ENCODE measurements at regions not wholly inside any gene's neighbourhood (a gene's known extent, or its start where the extent isn't known, plus 50 kb on each side); places are given as distances from the start of the nearest gene placed in this dataset.

DNA sequence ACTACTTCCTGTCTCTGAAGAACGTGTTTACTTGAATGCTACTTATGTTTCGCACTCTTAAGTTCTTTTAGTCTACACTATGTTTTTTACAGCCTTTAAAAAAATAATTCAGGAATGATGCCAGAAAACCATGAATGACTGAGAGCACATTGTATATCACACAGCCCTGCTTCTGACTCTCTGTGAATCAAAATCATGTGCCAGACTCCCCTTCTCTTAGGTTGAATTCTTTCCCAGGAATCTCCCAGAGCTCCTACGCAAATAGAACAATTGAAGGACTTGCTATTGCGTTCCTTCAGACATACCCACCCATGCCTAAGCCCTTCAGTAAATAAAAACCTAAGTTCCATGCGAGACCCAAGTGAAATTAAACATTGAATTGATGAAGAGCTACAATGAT, 782.0 kb upstream of the ALCAM start:
- peak in 2 of 5 donors; percentile 10 to 33 for DNase-seq
- intact Hi-C loops (cut with DNase I), result no loop called here
- Histone ChIP-seq H3K9me3 (ENCODE audit: control insufficient read depth in 2 of 3, insufficient read depth in 1 of 3, low read length in 3 of 3) (no peaks in the 10 kb centered on the region), H3K4me3 (ENCODE audit: low read length in 3 of 3) (no peak overlapping the region), H3K27ac (ENCODE audit: low read depth in 2 of 2, low read length in 2 of 2) (no peak overlapping the region), H3K27me3 (ENCODE audit: control insufficient read depth, insufficient read depth, low read length) (no peaks in the 10 kb centered on the region), H3K36me3 (ENCODE audit: control insufficient read depth in 2 of 3, insufficient read depth in 3 of 3, low read length in 3 of 3) (no peaks in the 10 kb centered on the region), H3K4me1 (ENCODE audit: control insufficient read depth in 2 of 3, insufficient read depth in 2 of 3, low read depth in 1 of 3, low read length in 3 of 3) (no peaks in the 10 kb centered on the region), H3K9ac (ENCODE audit: low read length in 3 of 3) (no peak overlapping the region)
- TF ChIP-seq, protein P1, sequence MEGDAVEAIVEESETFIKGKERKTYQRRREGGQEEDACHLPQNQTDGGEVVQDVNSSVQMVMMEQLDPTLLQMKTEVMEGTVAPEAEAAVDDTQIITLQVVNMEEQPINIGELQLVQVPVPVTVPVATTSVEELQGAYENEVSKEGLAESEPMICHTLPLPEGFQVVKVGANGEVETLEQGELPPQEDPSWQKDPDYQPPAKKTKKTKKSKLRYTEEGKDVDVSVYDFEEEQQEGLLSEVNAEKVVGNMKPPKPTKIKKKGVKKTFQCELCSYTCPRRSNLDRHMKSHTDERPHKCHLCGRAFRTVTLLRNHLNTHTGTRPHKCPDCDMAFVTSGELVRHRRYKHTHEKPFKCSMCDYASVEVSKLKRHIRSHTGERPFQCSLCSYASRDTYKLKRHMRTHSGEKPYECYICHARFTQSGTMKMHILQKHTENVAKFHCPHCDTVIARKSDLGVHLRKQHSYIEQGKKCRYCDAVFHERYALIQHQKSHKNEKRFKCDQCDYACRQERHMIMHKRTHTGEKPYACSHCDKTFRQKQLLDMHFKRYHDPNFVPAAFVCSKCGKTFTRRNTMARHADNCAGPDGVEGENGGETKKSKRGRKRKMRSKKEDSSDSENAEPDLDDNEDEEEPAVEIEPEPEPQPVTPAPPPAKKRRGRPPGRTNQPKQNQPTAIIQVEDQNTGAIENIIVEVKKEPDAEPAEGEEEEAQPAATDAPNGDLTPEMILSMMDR (IDR thresholded peaks at IDR 0.05; ENCODE audit: borderline replicate concordance, extremely low read depth, insufficient read depth), result no peak
- no peak for FAIRE-seq

DNA sequence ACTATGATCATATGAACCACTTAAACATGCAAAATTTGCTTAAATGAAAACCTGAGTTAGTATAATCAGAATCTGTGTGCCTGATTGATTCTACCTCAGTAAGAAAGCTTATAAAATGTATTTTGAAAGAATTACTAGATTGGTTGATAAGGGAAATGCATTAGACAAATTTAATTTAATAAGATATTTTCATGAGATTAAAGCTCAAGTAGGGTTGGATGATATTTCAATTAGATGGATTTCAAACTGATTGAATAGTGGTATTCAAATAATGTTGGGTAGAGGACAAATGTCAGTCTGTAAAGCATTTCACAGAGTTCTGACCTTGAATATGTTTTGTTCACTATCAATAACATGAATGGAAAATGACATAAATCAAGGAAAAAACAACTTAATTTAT, 780.4 kb upstream of the ALCAM start:
- Histone ChIP-seq H3K4me3 (ENCODE audit: low read length in 3 of 3) (no peak overlapping the region), H3K27ac (ENCODE audit: low read depth in 2 of 2, low read length in 2 of 2) (no peak overlapping the region), H3K9me3 (ENCODE audit: control insufficient read depth in 2 of 3, insufficient read depth in 1 of 3, low read length in 3 of 3) (no peaks in the 10 kb centered on the region), H3K9ac (ENCODE audit: low read length in 3 of 3) (no peak overlapping the region), H3K27me3 (ENCODE audit: control insufficient read depth, insufficient read depth, low read length) (no peaks in the 10 kb centered on the region), H3K4me1 (ENCODE audit: control insufficient read depth in 2 of 3, insufficient read depth in 2 of 3, low read depth in 1 of 3, low read length in 3 of 3) (no peaks in the 10 kb centered on the region), H3K36me3 (ENCODE audit: control insufficient read depth in 2 of 3, insufficient read depth in 3 of 3, low read length in 3 of 3) (no peaks in the 10 kb centered on the region)
- DNase-seq (no peak), FAIRE-seq (no peak)
- intact Hi-C loops (cut with DNase I), result no loop called here
- TF ChIP-seq, protein P1 (IDR thresholded peaks at IDR 0.05; ENCODE audit: borderline replicate concordance, extremely low read depth, insufficient read depth), result no peak

DNA sequence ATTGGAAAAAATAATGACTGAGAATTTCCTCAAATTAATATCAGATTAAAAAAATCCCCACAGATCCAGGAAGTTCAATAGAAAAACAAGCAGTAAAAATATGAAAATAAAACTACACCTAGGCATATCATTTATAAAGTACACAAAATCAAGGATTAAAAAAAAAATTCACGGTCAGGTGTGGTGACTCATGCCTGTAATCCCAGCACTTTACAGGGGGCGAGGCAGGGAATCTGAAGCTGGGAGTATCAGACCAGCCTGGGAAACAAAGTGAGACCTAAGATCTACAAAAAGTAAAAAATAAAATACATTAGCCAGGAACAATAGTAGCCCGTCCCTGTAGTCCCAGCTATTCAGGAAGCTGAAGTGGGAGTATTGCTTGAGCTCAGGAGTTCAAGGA, 778.3 kb upstream of the ALCAM start:
- Histone ChIP-seq H3K9ac (ENCODE audit: low read length in 3 of 3) (no peak overlapping the region), H3K4me1 (ENCODE audit: control insufficient read depth in 2 of 3, insufficient read depth in 2 of 3, low read depth in 1 of 3, low read length in 3 of 3) (no peaks in the 10 kb centered on the region), H3K4me3 (ENCODE audit: low read length in 3 of 3) (no peak overlapping the region), H3K9me3 (ENCODE audit: control insufficient read depth in 2 of 3, insufficient read depth in 1 of 3, low read length in 3 of 3) (no peaks in the 10 kb centered on the region), H3K27me3 (ENCODE audit: control insufficient read depth, insufficient read depth, low read length) (no peaks in the 10 kb centered on the region), H3K36me3 (ENCODE audit: control insufficient read depth in 2 of 3, insufficient read depth in 3 of 3, low read length in 3 of 3) (no peaks in the 10 kb centered on the region), H3K27ac (ENCODE audit: low read depth in 2 of 2, low read length in 2 of 2) (no peak overlapping the region)
- FAIRE-seq (no peak), DNase-seq (no peak)
- TF ChIP-seq, protein P1 (IDR thresholded peaks at IDR 0.05; ENCODE audit: borderline replicate concordance, extremely low read depth, insufficient read depth), result no peak
- intact Hi-C loops (cut with DNase I), result no loop called here

DNA sequence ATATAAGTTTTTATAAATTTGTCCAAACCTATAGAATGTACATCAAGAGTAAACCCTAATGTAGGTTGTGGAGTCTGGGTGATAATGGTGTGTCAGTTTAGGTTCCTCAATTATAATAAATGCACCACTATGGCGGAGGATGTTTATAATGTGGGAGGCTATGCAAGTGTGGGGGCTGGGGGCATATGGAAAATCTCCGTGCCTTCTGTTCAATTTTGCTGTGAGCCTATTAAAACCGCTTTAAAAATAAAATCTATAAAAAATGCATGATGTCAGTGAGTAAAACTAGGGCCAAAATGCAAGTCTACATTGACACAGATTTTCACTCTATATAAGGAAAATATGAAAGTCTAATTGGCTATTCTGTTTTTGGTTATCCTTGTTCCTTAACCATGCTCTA, 774.9 kb upstream of the ALCAM start:
- intact Hi-C loops (cut with DNase I), result no loop called here
- TF ChIP-seq, protein P1 (IDR thresholded peaks at IDR 0.05; ENCODE audit: borderline replicate concordance, extremely low read depth, insufficient read depth), result no peak

More for the DNA sequence above, 774.9 kb upstream of the ALCAM start:
- no peaks in the 10 kb centered on the region for H3K9me3 ChIP-seq (ENCODE audit: control insufficient read depth in 2 of 3, insufficient read depth in 1 of 3, low read length in 3 of 3)
- FAIRE-seq (no peak), DNase-seq (no peak)
- H3K27ac ChIP-seq (ENCODE audit: low read depth in 2 of 2, low read length in 2 of 2), result no peak overlapping the region
- no peak overlapping the region for H3K4me3 ChIP-seq (ENCODE audit: low read length in 3 of 3)
- no peaks in the 10 kb centered on the region for H3K27me3 ChIP-seq (ENCODE audit: control insufficient read depth, insufficient read depth, low read length)
- no peak overlapping the region for H3K9ac ChIP-seq (ENCODE audit: low read length in 3 of 3)
- no peaks in the 10 kb centered on the region for H3K36me3 ChIP-seq (ENCODE audit: control insufficient read depth in 2 of 3, insufficient read depth in 3 of 3, low read length in 3 of 3)
- H3K4me1 ChIP-seq (ENCODE audit: control insufficient read depth in 2 of 3, insufficient read depth in 2 of 3, low read depth in 1 of 3, low read length in 3 of 3), result no peaks in the 10 kb centered on the region
